H1 (cell line): ENCODE measurements at regions not wholly inside any gene's neighbourhood (a gene's known extent, or its start where the extent isn't known, plus 50 kb on each side); places are given as distances from the start of the nearest gene placed in this dataset.

ENCODE experiments used
- EZH2 ChIP-seq: fragments of 200-600 bp; sonication (generic); IDR thresholded peaks from 2 replicates; pipeline ENCODE4 v1.7.1; 2012; ENCODE audit warnings: low read depth, mild to moderate bottlenecking, moderate library complexity, low read length, inconsistent platforms; ENCODE audit not compliant: severe bottlenecking
- HDAC2 ChIP-seq, 2 experiments: fragments of 300-600 bp in 1 of 2; sonication (generic) in 1 of 2; IDR thresholded peaks; 2 replicates each; pipeline ENCODE4 v1.6.1; 2011 to 2012; ENCODE audit warnings: low read depth in 2 of 2, low read length in 2 of 2, mild to moderate bottlenecking in 2 of 2, moderate library complexity in 2 of 2, borderline replicate concordance in 1 of 2, inconsistent platforms in 1 of 2

DNA sequence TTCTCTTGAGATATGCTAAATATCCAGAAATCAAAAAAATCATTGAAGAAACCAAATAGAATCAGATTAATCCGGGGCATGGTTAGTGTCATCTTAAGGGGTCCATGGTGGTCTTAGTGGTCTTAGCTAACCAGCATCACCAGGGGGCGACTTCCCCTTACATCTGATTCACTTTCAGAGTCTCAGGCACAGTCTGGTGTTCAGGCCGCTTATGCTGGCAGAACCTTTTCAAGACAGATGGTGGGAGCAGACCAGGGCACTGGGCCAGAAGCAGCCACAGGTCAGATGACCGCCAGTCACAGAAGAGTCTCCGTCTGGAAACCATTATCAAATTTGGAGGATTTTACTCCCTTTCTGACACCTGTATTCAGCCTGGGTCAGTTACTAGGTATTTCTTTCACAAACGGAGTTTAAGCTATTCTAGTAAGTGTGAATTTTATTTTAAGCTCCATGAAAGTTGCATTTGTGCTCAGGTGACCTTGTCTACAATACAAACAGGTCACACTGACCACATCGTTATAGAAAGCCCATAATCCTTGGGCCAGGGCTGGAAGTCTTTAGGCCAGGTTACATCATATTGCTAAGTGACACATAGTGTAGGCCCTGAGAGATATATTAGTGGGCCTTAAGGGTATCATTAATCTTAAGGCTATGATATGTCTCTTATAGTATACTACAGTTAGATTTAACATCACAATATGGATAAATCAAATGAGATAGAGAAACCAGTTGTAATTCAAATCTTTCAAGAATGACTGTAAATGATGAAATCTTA is 365.5 kb downstream of the GBE1 start:
- TF ChIP-seq EZH2 (no peak), HDAC2 (IDR thresholded peaks at IDR 0.05; ENCODE audit: borderline replicate concordance in 1 of 2, low read depth in 2 of 2, low read length in 2 of 2) (no peak)
